Testis (tissue), 2 donors: ENCODE measurements at regions not wholly inside any gene's neighbourhood (a gene's known extent, or its start where the extent isn't known, plus 50 kb on each side); places are given as distances from the start of the nearest gene placed in this dataset.

ENCODE experiments used
- CTCF ChIP-seq, 3 experiments: fragments of 450-650 bp in 2 of 3; fragments of 200-600 bp in 1 of 3; sonication (generic) in 1 of 3; IDR thresholded peaks; one replicate each; pipeline ENCODE4 v1.5.1; 2016 to 2019; ENCODE audit warnings: antibody characterized with exemption in 3 of 3, mild to moderate bottlenecking in 2 of 3, moderate library complexity in 1 of 3
- POLR2A ChIP-seq: fragments of 450-650 bp; IDR thresholded peaks from one replicate; pipeline ENCODE4 v1.6.1; 2017; ENCODE audit warnings: antibody characterized with exemption, mild to moderate bottlenecking, moderate library complexity

DNA sequence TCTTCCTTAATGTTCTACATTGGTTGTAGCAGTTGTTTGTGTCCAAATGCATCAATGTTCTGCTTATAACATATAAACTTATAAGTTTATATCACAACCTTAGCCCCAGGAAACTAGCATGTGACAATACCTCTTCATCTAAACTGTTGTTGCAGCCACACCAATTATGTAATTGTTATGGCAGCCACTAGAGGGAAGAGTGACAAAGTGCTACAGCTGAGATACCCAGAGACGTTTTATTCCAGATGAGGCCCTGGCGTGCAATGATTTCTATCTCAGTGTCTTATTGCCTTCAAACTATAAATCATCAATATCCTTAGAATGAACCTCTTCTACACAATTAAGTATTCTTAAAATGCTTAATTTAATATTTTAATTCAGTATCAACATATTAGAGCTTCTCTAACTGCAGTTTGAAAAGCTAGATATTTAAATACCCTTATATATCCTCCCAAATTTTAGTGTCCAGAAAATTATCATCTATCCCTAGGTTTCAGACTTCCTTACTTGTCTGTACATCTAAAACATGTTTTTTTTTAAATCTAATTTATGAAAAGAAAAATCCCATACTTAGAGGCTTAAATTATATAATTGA, 171.6 kb downstream of the PCDH10 start:
- TF ChIP-seq CTCF (IDR thresholded peaks at IDR 0.05) (peak in 2 of 3 experiments; percentile 14 to 55), POLR2A (no peak)
